Liver (tissue), 3 donors: ENCODE measurements at regions not wholly inside any gene's neighbourhood (a gene's known extent, or its start where the extent isn't known, plus 50 kb on each side); places are given as distances from the start of the nearest gene placed in this dataset.

Experiments used
- CTCF ChIP-seq: fragments of 150-350 bp; IDR thresholded peaks from 2 replicates; pipeline ENCODE4 v1.5.1; 2017; ENCODE audit warnings: improper control_type of control experiment, low read depth, low read length; ENCODE audit not compliant: missing input control
- RAD21 ChIP-seq, 2 donors: IDR thresholded peaks; 2 replicates each; pipeline ENCODE4 v1.6.1; 2016; ENCODE audit warnings: antibody characterized with exemption in 2 of 2, mild to moderate bottlenecking in 2 of 2
- YY1 ChIP-seq: IDR thresholded peaks from 2 replicates; pipeline ENCODE4 v1.6.1; 2016; ENCODE audit warnings: antibody characterized with exemption, mild to moderate bottlenecking
- donor health status: healthy.
- donor health status: healthy.

- TF ChIP-seq CTCF (no peak), RAD21 (IDR thresholded peaks at IDR 0.05) (no peak), YY1 (no peak)
Observed at GRCh38 chr6:156345700-156346099, 431.5 kb upstream of the ARID1B start.
